H1 (cell line): ENCODE measurements at regions not wholly inside any gene's neighbourhood (a gene's known extent, or its start where the extent isn't known, plus 50 kb on each side); places are given as distances from the start of the nearest gene placed in this dataset.

ENCODE experiments used
- SUZ12 ChIP-seq: fragments of 200-600 bp; sonication (generic); IDR thresholded peaks from 2 replicates; pipeline ENCODE4 v1.6.1; 2012; ENCODE audit warnings: mild to moderate bottlenecking, inconsistent platforms, low read length, moderate library complexity, mixed read lengths

- TF ChIP-seq SUZ12, result no peak
Observed at GRCh38 chr6:11852061-11852651, 73.6 kb upstream of the ADTRP start (continued).
